ENCODE measurements at regions not wholly inside any gene's neighbourhood (a gene's known extent, or its start where the extent isn't known, plus 50 kb on each side); places are given as distances from the start of the nearest gene placed in this dataset.

DNA sequence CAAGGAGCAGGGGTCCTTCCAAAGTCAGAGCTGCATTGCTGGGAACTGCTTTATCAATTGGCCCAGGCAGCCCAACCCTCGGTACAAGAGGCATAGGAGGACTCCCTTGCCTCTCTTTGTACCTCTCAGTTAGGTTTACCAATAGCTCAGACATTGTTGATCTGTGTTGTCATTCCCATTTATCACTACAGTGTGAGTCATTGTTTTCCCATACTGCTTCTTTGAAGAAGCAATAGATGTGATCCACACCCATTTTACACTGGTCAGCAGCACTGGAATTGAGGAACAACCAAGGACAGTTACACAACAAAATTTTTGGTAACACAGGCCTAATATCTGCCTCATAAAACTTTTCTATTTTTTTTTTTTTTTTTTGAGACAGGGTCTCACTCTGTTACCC, 307.2 kb downstream of the SNX13 start:
- no peak overlapping the region for H3K4me3 Mint-ChIP-seq
- TF ChIP-seq, protein P1, sequence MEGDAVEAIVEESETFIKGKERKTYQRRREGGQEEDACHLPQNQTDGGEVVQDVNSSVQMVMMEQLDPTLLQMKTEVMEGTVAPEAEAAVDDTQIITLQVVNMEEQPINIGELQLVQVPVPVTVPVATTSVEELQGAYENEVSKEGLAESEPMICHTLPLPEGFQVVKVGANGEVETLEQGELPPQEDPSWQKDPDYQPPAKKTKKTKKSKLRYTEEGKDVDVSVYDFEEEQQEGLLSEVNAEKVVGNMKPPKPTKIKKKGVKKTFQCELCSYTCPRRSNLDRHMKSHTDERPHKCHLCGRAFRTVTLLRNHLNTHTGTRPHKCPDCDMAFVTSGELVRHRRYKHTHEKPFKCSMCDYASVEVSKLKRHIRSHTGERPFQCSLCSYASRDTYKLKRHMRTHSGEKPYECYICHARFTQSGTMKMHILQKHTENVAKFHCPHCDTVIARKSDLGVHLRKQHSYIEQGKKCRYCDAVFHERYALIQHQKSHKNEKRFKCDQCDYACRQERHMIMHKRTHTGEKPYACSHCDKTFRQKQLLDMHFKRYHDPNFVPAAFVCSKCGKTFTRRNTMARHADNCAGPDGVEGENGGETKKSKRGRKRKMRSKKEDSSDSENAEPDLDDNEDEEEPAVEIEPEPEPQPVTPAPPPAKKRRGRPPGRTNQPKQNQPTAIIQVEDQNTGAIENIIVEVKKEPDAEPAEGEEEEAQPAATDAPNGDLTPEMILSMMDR (IDR thresholded peaks at IDR 0.05; ENCODE audit: unreplicated experiment in 3 of 3), result no peak
- H3K4me1 Mint-ChIP-seq, result no peaks in the 10 kb centered on the region
- no peaks in the 10 kb centered on the region for H3K27me3 Mint-ChIP-seq (ENCODE audit: low read depth)
- no peak overlapping the region for H3K27ac Mint-ChIP-seq
- H3K36me3 Mint-ChIP-seq (ENCODE audit: low read depth), result no peaks in the 10 kb centered on the region
- no peaks in the 10 kb centered on the region for H3K9me3 Mint-ChIP-seq

DNA sequence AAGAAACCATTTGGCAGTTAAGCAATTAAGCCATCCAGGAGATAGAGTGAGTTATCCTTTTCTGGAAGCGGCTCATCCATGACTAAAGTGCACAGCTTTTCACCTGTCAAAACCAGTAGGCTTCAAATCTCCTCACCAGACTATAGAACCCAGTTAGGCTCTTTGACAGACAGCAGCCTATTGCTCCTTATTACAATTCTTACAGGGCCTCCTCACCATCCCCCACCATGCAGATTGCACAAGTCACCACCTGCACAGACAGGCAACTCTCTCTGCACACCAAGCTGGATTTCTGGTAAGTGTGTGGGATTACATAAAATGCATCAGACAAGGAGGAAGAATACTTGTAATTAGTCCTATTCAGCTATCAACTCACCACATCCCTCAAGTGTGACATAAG, 301.6 kb downstream of the SNX13 start:
- H3K27me3 Mint-ChIP-seq (ENCODE audit: low read depth), result no peaks in the 10 kb centered on the region
- TF ChIP-seq, protein P1 (IDR thresholded peaks at IDR 0.05; ENCODE audit: unreplicated experiment in 3 of 3), result no peak
- H3K27ac Mint-ChIP-seq, result peak overlapping the region in 1 of 3 experiments; percentile 23
- no peaks in the 10 kb centered on the region for H3K36me3 Mint-ChIP-seq (ENCODE audit: low read depth)
- peaks cover 10% of the 10 kb centered on the region for H3K4me1 Mint-ChIP-seq
- peaks cover 7% of the 10 kb centered on the region for H3K9me3 Mint-ChIP-seq
- no peak overlapping the region for H3K4me3 Mint-ChIP-seq

DNA sequence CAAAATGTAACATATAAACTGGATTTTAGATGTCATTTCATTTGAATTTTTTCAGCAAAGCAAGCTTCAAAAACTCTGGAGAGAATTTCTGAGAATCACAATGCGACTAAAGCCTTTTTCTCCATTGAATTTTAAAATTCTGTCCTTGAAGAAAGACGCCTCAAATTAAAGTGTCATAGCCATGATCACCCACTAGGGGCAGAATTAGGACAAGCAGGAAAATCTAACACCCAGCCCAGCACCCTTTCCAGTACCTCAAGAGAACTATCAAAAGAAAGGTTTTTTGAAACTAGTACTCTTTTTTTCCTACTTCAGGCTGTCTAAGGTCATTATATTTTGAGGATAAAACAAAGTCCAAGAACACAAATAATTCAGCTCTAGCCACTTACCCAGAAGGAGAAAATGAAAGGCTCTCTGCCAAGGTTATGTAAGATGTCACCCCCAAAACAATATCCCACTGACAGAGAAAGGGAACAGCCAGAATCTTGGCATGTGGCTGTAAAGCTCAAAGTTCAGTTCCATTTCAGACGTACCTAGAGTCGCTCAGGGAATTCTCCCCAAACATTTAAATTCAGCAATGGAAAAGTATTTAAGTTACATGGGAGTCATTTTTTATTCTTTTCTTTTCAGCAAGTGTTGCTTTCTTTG, 299.4 kb downstream of the SNX13 start:
- Mint-ChIP-seq H3K27me3 (ENCODE audit: low read depth) (no peaks in the 10 kb centered on the region), H3K4me3 (no peak overlapping the region), H3K36me3 (ENCODE audit: low read depth) (no peaks in the 10 kb centered on the region), H3K27ac (peak overlapping the region in 1 of 3 experiments; percentile 61), H3K9me3 (peaks cover 7% of the 10 kb centered on the region), H3K4me1 (peaks cover 12% of the 10 kb centered on the region)
- TF ChIP-seq, protein P1 (IDR thresholded peaks at IDR 0.05; ENCODE audit: unreplicated experiment in 3 of 3), result peak; percentile 55 to 65 (median 59)

DNA sequence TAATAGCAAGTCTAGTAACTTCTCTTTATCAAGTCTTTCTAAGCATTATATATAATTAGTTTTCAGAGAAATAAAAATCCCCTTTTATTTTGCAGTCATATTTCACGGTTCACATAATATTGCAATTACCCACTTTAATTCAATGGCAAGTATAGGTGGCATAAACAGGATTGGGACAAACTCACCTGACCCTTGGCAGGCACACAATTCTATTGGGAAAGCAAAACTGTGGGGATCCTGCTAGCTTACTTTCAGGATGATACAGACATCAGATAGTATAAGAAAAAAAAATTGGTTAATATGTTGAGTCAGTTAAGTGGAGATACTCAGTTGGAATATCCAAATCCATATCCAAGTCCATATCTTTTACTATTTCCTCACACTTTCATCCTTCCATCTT, 294.8 kb downstream of the SNX13 start:
- TF ChIP-seq, protein P1 (IDR thresholded peaks at IDR 0.05; ENCODE audit: unreplicated experiment in 3 of 3), result no peak
- H3K9me3 Mint-ChIP-seq, result peaks cover 7% of the 10 kb centered on the region

DNA sequence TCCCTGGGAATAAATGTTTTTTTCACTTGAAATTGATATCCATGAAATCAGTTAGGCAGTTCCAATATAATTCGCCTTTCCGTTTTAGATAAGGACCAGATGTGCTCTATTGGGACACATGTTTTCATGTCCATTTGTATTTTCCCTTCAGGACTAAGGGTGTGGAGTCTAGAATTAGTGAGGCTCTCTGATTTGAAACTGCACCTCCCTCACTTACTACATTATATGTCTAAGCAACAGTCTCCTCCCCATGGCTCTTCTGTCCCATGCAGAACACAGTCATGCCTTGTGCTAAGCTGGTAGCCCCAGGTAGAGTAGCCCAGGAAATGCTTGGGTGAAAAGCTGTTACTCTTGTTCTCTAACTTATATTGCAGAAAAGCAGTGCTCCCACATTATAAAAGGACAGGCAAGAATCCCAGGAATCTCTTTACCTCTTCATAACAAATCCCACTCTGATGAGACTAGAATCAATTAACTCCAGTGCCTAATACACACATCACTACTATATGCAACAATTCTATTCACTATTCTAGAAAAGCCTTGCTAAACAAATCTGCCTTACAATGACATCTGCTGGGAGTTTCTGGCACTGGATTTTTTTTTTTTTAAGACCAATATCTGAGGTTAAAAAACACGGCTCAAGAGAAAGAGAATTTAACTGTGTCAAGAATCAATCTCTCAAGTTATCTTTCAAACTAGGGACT, 293.9 kb downstream of the SNX13 start:
- TF ChIP-seq, protein P1 (IDR thresholded peaks at IDR 0.05; ENCODE audit: unreplicated experiment in 3 of 3), result peak; percentile 22 to 46 (median 40)

More for the DNA sequence above, 294.8 kb downstream of the SNX13 start:
- Mint-ChIP-seq H3K27me3 (ENCODE audit: low read depth) (no peaks in the 10 kb centered on the region), H3K4me1 (peaks cover 30% of the 10 kb centered on the region), H3K4me3 (no peak overlapping the region), H3K36me3 (ENCODE audit: low read depth) (no peaks in the 10 kb centered on the region), H3K27ac (no peak overlapping the region)

More for the DNA sequence above, 293.9 kb downstream of the SNX13 start:
- H3K9me3 Mint-ChIP-seq, result peaks cover 7% of the 10 kb centered on the region
- H3K4me3 Mint-ChIP-seq, result no peak overlapping the region
- no peaks in the 10 kb centered on the region for H3K27me3 Mint-ChIP-seq (ENCODE audit: low read depth)
- H3K4me1 Mint-ChIP-seq, result peaks cover 30% of the 10 kb centered on the region
- H3K27ac Mint-ChIP-seq, result peak overlapping the region; percentile 11 to 74 (median 67)
- no peaks in the 10 kb centered on the region for H3K36me3 Mint-ChIP-seq (ENCODE audit: low read depth)

Measured in nephron (organoid).